ENCODE measurements at regions not wholly inside any gene's neighbourhood (a gene's known extent, or its start where the extent isn't known, plus 50 kb on each side); places are given as distances from the start of the nearest gene placed in this dataset.
"Not testable (repeated sequence)": the region's sequence is repeated elsewhere in the genome, so short reads cannot be mapped to it uniquely, and the experiment has no call there.

DNA sequence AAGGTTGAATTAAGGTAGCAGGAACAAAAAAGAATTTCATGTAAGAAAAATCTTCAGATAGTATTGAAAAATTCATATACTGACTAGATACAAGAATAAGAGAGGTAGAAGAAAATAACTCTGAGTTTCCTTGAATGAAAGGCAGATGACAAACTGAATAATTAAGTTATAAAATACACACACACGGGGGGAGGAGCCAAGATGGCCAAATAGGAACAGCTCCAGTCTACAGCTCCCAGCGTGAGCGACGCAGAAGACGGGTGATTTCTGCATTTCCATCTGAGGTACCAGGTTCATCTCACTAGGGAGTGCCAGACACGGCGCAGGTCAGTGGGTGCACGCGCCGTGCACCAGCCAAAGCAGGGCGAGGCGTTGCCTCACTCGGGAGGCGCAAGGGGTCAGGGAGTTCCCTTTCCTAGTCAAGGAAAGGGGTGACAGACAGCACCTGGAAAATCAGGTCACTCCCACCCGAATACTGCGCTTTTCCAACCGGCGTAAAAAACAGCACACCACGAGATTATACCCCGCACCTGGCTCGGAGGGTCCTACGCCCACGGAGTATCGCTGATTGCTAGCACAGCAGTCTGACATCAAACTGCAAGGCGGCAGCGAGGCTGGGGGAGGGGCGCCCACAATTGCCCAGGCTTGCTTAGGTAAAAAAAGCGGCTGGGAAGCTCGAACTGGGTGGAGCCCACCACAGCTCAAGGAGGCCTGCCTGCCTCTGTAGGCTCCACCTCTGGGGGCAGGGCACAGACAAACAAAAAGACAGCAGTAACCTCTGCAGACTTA lies 759.2 kb downstream of the ZWINT start:
- not testable (repeated sequence) for H3K9me3 ChIP-seq (ENCODE audit: control insufficient read depth in 1 of 2, low read length in 2 of 2); H3K27me3 ChIP-seq (ENCODE audit: control insufficient read depth in 1 of 2, insufficient read depth in 2 of 2, low read length in 2 of 2); H3K4me3 ChIP-seq (ENCODE audit: low read depth in 1 of 2, low read length in 2 of 2); H3K4me1 ChIP-seq (ENCODE audit: control insufficient read depth in 1 of 2, insufficient read depth in 2 of 2, low read length in 2 of 2); H3K36me3 ChIP-seq (ENCODE audit: control insufficient read depth in 1 of 2, insufficient read depth in 2 of 2, low read length in 2 of 2); H3K9ac ChIP-seq (ENCODE audit: low read depth in 1 of 2, low read length in 2 of 2); H3K27ac ChIP-seq (ENCODE audit: low read depth, low read length)

DNA sequence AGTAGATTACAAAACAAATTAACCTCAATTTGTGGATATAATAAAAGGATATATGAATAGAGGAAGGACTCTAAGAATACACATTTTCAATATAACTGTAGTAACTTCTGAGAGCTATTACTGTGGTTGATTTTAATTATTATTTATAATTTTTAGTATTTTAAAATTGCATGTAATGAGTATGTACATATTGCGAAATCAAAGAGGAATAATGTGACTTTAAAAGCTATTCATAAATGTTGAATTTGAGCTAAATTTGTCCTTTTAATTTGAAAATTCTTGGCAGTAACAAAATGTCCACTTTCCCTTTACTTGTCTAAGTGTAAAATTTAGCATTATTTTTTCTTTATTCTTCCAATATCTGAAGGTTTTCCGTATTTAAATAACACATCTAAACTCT lies 750.6 kb upstream of the PCDH15 start:
- H3K4me1 ChIP-seq (ENCODE audit: control insufficient read depth in 1 of 2, insufficient read depth in 2 of 2, low read length in 2 of 2), result no peaks in the 10 kb centered on the region
- no peak overlapping the region for H3K27ac ChIP-seq (ENCODE audit: low read depth, low read length)
- H3K4me3 ChIP-seq (ENCODE audit: low read depth in 1 of 2, low read length in 2 of 2), result no peak overlapping the region
- H3K9ac ChIP-seq (ENCODE audit: low read depth in 1 of 2, low read length in 2 of 2), result no peak overlapping the region
- no peaks in the 10 kb centered on the region for H3K9me3 ChIP-seq (ENCODE audit: control insufficient read depth in 1 of 2, low read length in 2 of 2)
- H3K36me3 ChIP-seq (ENCODE audit: control insufficient read depth in 1 of 2, insufficient read depth in 2 of 2, low read length in 2 of 2), result no peaks in the 10 kb centered on the region
- no peaks in the 10 kb centered on the region for H3K27me3 ChIP-seq (ENCODE audit: control insufficient read depth in 1 of 2, insufficient read depth in 2 of 2, low read length in 2 of 2)

DNA sequence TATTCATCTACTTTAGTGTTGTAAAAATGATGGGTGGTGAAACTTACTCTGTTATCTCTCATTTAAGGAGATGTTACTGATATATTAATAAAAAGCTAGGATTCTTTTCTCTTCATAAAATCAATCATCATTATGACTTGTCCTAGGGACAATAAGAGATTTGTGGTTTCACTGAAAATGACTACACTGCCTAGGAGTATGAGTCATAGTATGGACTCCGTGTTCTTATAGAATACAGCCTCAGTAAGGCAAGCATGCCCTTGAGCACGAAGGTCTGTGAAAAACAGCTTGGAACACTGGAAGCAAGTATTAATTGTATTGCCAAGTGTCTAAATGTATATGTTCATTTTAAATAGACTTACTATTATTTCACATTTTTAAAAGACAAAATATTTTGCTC lies 749.2 kb upstream of the PCDH15 start:
- Histone ChIP-seq H3K27ac (ENCODE audit: low read depth, low read length) (no peak overlapping the region), H3K9ac (ENCODE audit: low read depth in 1 of 2, low read length in 2 of 2) (no peak overlapping the region), H3K36me3 (ENCODE audit: control insufficient read depth in 1 of 2, insufficient read depth in 2 of 2, low read length in 2 of 2) (no peaks in the 10 kb centered on the region), H3K9me3 (ENCODE audit: control insufficient read depth in 1 of 2, low read length in 2 of 2) (no peaks in the 10 kb centered on the region), H3K27me3 (ENCODE audit: control insufficient read depth in 1 of 2, insufficient read depth in 2 of 2, low read length in 2 of 2) (no peaks in the 10 kb centered on the region), H3K4me1 (ENCODE audit: control insufficient read depth in 1 of 2, insufficient read depth in 2 of 2, low read length in 2 of 2) (no peaks in the 10 kb centered on the region), H3K4me3 (ENCODE audit: low read depth in 1 of 2, low read length in 2 of 2) (no peak overlapping the region)

GRCh38 chr10:55537497-55537896 lies 736.5 kb upstream of the PCDH15 start:
- not testable (repeated sequence) for H3K9me3 ChIP-seq (ENCODE audit: control insufficient read depth in 1 of 2, low read length in 2 of 2); H3K27me3 ChIP-seq (ENCODE audit: control insufficient read depth in 1 of 2, insufficient read depth in 2 of 2, low read length in 2 of 2); H3K36me3 ChIP-seq (ENCODE audit: control insufficient read depth in 1 of 2, insufficient read depth in 2 of 2, low read length in 2 of 2); H3K4me1 ChIP-seq (ENCODE audit: control insufficient read depth in 1 of 2, insufficient read depth in 2 of 2, low read length in 2 of 2); H3K9ac ChIP-seq (ENCODE audit: low read depth in 1 of 2, low read length in 2 of 2); H3K4me3 ChIP-seq (ENCODE audit: low read depth in 1 of 2, low read length in 2 of 2); H3K27ac ChIP-seq (ENCODE audit: low read depth, low read length)

DNA sequence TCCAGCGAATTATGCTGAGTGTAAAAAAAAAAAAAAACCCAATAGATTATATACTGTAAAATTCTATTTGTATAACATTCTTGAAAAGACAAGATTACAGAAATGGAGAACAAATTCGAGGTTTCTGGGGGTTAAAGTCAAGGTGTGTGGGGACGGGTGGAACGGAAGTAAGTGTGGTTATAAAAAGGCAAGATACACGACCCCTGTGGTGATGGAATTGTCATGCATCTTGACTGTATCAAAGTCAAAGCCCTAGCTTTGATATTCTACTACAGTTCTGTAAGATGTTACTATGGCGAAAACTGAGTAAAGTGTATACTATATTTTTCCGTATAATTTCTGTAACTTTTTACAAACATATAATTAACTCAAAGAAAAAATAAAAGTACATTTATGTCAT lies 718.2 kb upstream of the PCDH15 start:
- Histone ChIP-seq H3K36me3 (ENCODE audit: control insufficient read depth in 1 of 2, insufficient read depth in 2 of 2, low read length in 2 of 2) (no peaks in the 10 kb centered on the region), H3K9ac (ENCODE audit: low read depth in 1 of 2, low read length in 2 of 2) (no peak overlapping the region), H3K4me3 (ENCODE audit: low read depth in 1 of 2, low read length in 2 of 2) (no peak overlapping the region), H3K9me3 (ENCODE audit: control insufficient read depth in 1 of 2, low read length in 2 of 2) (no peaks in the 10 kb centered on the region), H3K27me3 (ENCODE audit: control insufficient read depth in 1 of 2, insufficient read depth in 2 of 2, low read length in 2 of 2) (no peaks in the 10 kb centered on the region), H3K27ac (ENCODE audit: low read depth, low read length) (no peak overlapping the region), H3K4me1 (ENCODE audit: control insufficient read depth in 1 of 2, insufficient read depth in 2 of 2, low read length in 2 of 2) (no peaks in the 10 kb centered on the region)

DNA sequence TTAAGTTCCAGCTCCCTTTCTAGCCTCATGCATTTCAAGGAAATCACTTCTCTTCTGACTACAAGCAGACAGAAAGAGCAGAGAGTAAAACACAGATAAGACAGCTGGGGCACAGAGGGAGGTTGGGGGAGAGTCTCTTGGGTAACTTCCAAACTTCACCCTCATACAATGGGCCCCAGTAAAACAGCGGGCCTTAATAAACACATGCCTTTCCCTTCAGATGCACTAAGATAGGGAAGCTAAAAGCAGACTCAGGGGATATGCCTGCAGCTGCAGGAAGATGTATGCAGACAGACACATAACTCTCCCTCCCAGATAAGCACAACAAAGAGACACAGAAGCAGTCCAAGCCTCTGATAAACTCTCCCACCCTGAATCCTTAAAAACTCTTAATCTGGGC lies 717.4 kb upstream of the PCDH15 start:
- H3K4me1 ChIP-seq (ENCODE audit: control insufficient read depth in 1 of 2, insufficient read depth in 2 of 2, low read length in 2 of 2); H3K36me3 ChIP-seq (ENCODE audit: control insufficient read depth in 1 of 2, insufficient read depth in 2 of 2, low read length in 2 of 2); H3K27ac ChIP-seq (ENCODE audit: low read depth, low read length); H3K4me3 ChIP-seq (ENCODE audit: low read depth in 1 of 2, low read length in 2 of 2); H3K9ac ChIP-seq (ENCODE audit: low read depth in 1 of 2, low read length in 2 of 2); H3K27me3 ChIP-seq (ENCODE audit: control insufficient read depth in 1 of 2, insufficient read depth in 2 of 2, low read length in 2 of 2); H3K9me3 ChIP-seq (ENCODE audit: control insufficient read depth in 1 of 2, low read length in 2 of 2): not testable (repeated sequence)

GRCh38 chr10:55509168-55509567 lies 708.1 kb upstream of the PCDH15 start:
- Histone ChIP-seq H3K27me3 (ENCODE audit: control insufficient read depth in 1 of 2, insufficient read depth in 2 of 2, low read length in 2 of 2) (no peaks in the 10 kb centered on the region), H3K27ac (ENCODE audit: low read depth, low read length) (no peak overlapping the region), H3K9me3 (ENCODE audit: control insufficient read depth in 1 of 2, low read length in 2 of 2) (no peaks in the 10 kb centered on the region), H3K36me3 (ENCODE audit: control insufficient read depth in 1 of 2, insufficient read depth in 2 of 2, low read length in 2 of 2) (no peaks in the 10 kb centered on the region), H3K4me3 (ENCODE audit: low read depth in 1 of 2, low read length in 2 of 2) (no peak overlapping the region), H3K4me1 (ENCODE audit: control insufficient read depth in 1 of 2, insufficient read depth in 2 of 2, low read length in 2 of 2) (no peaks in the 10 kb centered on the region), H3K9ac (ENCODE audit: low read depth in 1 of 2, low read length in 2 of 2) (no peak overlapping the region)

GRCh38 chr10:55500931-55501559 lies 700.0 kb upstream of the PCDH15 start:
- Histone ChIP-seq H3K4me3 (ENCODE audit: low read depth in 1 of 2, low read length in 2 of 2) (no peak overlapping the region), H3K9ac (ENCODE audit: low read depth in 1 of 2, low read length in 2 of 2) (no peak overlapping the region), H3K9me3 (ENCODE audit: control insufficient read depth in 1 of 2, low read length in 2 of 2) (no peaks in the 10 kb centered on the region), H3K27me3 (ENCODE audit: control insufficient read depth in 1 of 2, insufficient read depth in 2 of 2, low read length in 2 of 2) (no peaks in the 10 kb centered on the region), H3K36me3 (ENCODE audit: control insufficient read depth in 1 of 2, insufficient read depth in 2 of 2, low read length in 2 of 2) (no peaks in the 10 kb centered on the region), H3K4me1 (ENCODE audit: control insufficient read depth in 1 of 2, insufficient read depth in 2 of 2, low read length in 2 of 2) (no peaks in the 10 kb centered on the region), H3K27ac (ENCODE audit: low read depth, low read length) (no peak overlapping the region)

GRCh38 chr10:55497893-55498499 lies 697.0 kb upstream of the PCDH15 start:
- H3K4me3 ChIP-seq (ENCODE audit: low read depth in 1 of 2, low read length in 2 of 2), result no peak overlapping the region
- H3K27me3 ChIP-seq (ENCODE audit: control insufficient read depth in 1 of 2, insufficient read depth in 2 of 2, low read length in 2 of 2), result no peaks in the 10 kb centered on the region
- H3K36me3 ChIP-seq (ENCODE audit: control insufficient read depth in 1 of 2, insufficient read depth in 2 of 2, low read length in 2 of 2), result no peaks in the 10 kb centered on the region
- H3K4me1 ChIP-seq (ENCODE audit: control insufficient read depth in 1 of 2, insufficient read depth in 2 of 2, low read length in 2 of 2), result no peaks in the 10 kb centered on the region
- no peak overlapping the region for H3K27ac ChIP-seq (ENCODE audit: low read depth, low read length)
- no peaks in the 10 kb centered on the region for H3K9me3 ChIP-seq (ENCODE audit: control insufficient read depth in 1 of 2, low read length in 2 of 2)
- no peak overlapping the region for H3K9ac ChIP-seq (ENCODE audit: low read depth in 1 of 2, low read length in 2 of 2)

DNA sequence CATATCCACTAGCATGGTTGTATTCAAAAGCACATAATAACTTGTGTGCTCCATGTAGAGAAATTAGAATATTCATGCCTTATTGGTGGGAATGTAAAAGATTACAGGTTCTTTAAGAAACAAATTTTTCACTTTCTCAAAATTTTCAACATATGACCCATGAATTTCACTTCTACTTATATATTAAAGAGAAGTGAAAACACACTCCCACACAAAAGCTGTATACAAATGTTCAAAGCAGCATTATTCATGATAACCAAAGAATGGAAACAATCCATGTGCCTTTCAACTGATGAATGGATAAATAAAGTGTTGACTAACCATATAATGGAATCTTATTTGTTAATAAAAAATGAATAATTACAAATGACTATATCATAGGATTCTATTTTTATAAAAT lies 694.5 kb upstream of the PCDH15 start:
- no peak overlapping the region for H3K9ac ChIP-seq (ENCODE audit: low read depth in 1 of 2, low read length in 2 of 2)
- H3K36me3 ChIP-seq (ENCODE audit: control insufficient read depth in 1 of 2, insufficient read depth in 2 of 2, low read length in 2 of 2), result no peaks in the 10 kb centered on the region
- no peaks in the 10 kb centered on the region for H3K4me1 ChIP-seq (ENCODE audit: control insufficient read depth in 1 of 2, insufficient read depth in 2 of 2, low read length in 2 of 2)
- no peaks in the 10 kb centered on the region for H3K9me3 ChIP-seq (ENCODE audit: control insufficient read depth in 1 of 2, low read length in 2 of 2)
- H3K27ac ChIP-seq (ENCODE audit: low read depth, low read length), result no peak overlapping the region
- H3K4me3 ChIP-seq (ENCODE audit: low read depth in 1 of 2, low read length in 2 of 2), result no peak overlapping the region
- no peaks in the 10 kb centered on the region for H3K27me3 ChIP-seq (ENCODE audit: control insufficient read depth in 1 of 2, insufficient read depth in 2 of 2, low read length in 2 of 2)
